ENCODE measurements at regions not wholly inside any gene's neighbourhood (a gene's known extent, or its start where the extent isn't known, plus 50 kb on each side); places are given as distances from the start of the nearest gene placed in this dataset.

DNA sequence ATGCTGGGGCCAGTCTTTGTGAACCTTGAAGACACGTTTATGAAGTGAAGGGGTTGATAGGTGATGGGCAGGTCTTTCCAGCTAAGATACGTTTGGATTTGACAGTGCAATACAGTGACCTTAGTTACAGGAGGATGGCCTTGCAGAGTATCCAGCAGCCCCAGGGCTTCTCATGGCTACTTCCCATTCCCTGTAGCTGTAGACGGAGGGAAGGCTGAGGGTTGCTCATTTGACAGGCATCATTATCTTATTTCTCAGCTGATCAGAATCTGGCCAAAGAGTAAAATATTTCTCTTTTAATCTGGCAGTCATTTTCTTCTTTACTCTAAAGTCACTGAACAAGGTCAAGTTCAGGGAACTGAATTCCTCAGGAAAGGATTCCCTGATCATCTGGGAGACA lies 85.1 kb upstream of the RMDN2 start:
- Mint-ChIP-seq H3K27me3 (ENCODE audit: unreplicated experiment) (no peaks in the 10 kb centered on the region), H3K9me3 (ENCODE audit: unreplicated experiment) (no peaks in the 10 kb centered on the region), H3K4me1 (ENCODE audit: unreplicated experiment) (peaks cover 10% of the 10 kb centered on the region), H3K4me3 (ENCODE audit: unreplicated experiment) (no peak overlapping the region), H3K36me3 (ENCODE audit: unreplicated experiment) (no peaks in the 10 kb centered on the region), H3K27ac (ENCODE audit: unreplicated experiment) (no peak overlapping the region)
- no peak for DNase-seq (ENCODE audit: extremely low spot score, unreplicated experiment)
- TF ChIP-seq, protein P1, sequence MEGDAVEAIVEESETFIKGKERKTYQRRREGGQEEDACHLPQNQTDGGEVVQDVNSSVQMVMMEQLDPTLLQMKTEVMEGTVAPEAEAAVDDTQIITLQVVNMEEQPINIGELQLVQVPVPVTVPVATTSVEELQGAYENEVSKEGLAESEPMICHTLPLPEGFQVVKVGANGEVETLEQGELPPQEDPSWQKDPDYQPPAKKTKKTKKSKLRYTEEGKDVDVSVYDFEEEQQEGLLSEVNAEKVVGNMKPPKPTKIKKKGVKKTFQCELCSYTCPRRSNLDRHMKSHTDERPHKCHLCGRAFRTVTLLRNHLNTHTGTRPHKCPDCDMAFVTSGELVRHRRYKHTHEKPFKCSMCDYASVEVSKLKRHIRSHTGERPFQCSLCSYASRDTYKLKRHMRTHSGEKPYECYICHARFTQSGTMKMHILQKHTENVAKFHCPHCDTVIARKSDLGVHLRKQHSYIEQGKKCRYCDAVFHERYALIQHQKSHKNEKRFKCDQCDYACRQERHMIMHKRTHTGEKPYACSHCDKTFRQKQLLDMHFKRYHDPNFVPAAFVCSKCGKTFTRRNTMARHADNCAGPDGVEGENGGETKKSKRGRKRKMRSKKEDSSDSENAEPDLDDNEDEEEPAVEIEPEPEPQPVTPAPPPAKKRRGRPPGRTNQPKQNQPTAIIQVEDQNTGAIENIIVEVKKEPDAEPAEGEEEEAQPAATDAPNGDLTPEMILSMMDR (IDR thresholded peaks at IDR 0.05) = no peak

DNA sequence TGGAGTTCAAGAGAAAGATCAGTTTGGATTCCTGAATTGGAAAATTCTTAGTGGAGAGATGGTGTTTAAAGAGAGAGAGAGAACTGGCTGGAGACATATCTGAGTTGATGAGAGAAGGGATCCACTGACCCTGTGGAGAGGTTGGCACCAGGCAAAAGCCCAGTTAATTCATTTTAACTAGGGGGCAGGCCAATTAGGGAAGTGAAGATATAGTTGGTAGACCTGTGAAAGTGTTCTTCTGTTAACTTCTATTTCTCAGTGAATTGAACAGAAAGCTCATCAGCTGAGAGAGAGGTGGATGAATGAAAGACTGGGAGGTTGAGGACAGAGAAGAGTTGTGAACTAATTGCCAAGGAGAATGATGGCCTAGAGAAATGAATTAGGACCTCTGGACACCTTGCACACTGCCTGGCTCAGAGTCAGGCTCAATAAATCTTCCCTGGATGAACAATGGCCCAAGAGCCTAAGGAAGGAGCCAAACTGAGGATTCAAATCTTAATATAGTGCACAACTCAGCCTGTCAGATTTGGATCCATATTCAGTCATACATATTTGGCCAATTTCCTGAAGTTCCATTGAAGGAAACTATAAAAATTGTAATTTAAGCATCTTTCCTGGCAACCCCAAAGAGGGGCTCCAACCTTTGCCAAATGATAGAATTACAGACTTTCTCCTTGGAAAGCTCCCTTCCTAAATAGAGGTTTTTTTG lies 82.2 kb upstream of the RMDN2 start:
- Mint-ChIP-seq H3K36me3 (ENCODE audit: unreplicated experiment) (no peaks in the 10 kb centered on the region), H3K27ac (ENCODE audit: unreplicated experiment) (no peak overlapping the region), H3K27me3 (ENCODE audit: unreplicated experiment) (no peaks in the 10 kb centered on the region), H3K4me1 (ENCODE audit: unreplicated experiment) (peaks cover 10% of the 10 kb centered on the region), H3K4me3 (ENCODE audit: unreplicated experiment) (no peak overlapping the region), H3K9me3 (ENCODE audit: unreplicated experiment) (no peaks in the 10 kb centered on the region)
- DNase-seq (ENCODE audit: extremely low spot score, unreplicated experiment) = no peak
- TF ChIP-seq, protein P1 (IDR thresholded peaks at IDR 0.05) = no peak

DNA sequence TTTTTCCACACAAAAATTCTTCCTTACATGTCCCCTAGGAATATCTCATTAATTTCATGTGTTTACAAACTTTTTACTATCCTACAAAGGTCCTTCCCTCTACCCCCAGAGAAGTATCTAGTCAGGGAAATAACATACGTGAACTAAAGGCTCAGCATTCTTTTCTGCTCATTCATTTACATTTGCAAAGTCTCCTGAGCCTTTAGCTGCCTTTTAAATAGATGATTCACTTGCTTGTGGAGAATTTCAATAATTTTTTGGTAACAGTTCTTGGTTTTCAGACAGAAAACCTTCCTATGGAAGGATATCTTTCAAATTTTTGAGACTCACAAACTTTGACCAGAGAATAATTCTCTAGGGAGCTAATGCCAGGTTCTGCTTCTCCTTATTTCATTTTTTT lies 81.5 kb upstream of the RMDN2 start:
- no peak overlapping the region for H3K4me3 Mint-ChIP-seq (ENCODE audit: unreplicated experiment)
- no peaks in the 10 kb centered on the region for H3K9me3 Mint-ChIP-seq (ENCODE audit: unreplicated experiment)

DNA sequence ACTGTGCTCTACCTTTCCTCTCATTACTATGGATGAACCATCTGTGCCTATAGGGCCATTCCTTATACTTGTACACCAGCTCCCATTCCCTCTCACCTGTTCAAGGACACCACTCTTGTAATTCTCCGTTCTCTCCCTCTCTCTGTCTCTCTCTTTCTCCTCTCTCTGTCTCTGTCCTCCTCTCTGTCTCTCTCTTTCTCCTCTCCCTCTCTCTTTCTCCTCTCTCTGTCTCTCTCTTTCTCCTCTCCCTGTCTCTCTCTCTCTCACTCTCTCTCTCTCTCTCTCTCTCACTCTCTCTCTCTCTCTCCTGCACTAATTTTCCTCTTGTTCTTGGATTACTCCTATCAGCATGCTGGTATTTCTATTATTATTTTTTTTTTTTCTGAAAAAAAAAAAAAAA lies 78.9 kb upstream of the RMDN2 start:
- H3K4me1 Mint-ChIP-seq (ENCODE audit: unreplicated experiment) = peaks cover 7% of the 10 kb centered on the region
- no peaks in the 10 kb centered on the region for H3K9me3 Mint-ChIP-seq (ENCODE audit: unreplicated experiment)
- DNase-seq (ENCODE audit: extremely low spot score, unreplicated experiment) = no peak
- no peak overlapping the region for H3K27ac Mint-ChIP-seq (ENCODE audit: unreplicated experiment)
- no peaks in the 10 kb centered on the region for H3K36me3 Mint-ChIP-seq (ENCODE audit: unreplicated experiment)
- H3K27me3 Mint-ChIP-seq (ENCODE audit: unreplicated experiment) = no peaks in the 10 kb centered on the region
- TF ChIP-seq, protein P1 (IDR thresholded peaks at IDR 0.05) = no peak
- H3K4me3 Mint-ChIP-seq (ENCODE audit: unreplicated experiment) = no peak overlapping the region

More for the DNA sequence above, 81.5 kb upstream of the RMDN2 start:
- Mint-ChIP-seq H3K27ac (ENCODE audit: unreplicated experiment) (no peak overlapping the region), H3K27me3 (ENCODE audit: unreplicated experiment) (no peaks in the 10 kb centered on the region), H3K4me1 (ENCODE audit: unreplicated experiment) (peaks cover 10% of the 10 kb centered on the region), H3K36me3 (ENCODE audit: unreplicated experiment) (no peaks in the 10 kb centered on the region)
- TF ChIP-seq, protein P1 (IDR thresholded peaks at IDR 0.05) = no peak
- DNase-seq (ENCODE audit: extremely low spot score, unreplicated experiment) = no peak

DNA sequence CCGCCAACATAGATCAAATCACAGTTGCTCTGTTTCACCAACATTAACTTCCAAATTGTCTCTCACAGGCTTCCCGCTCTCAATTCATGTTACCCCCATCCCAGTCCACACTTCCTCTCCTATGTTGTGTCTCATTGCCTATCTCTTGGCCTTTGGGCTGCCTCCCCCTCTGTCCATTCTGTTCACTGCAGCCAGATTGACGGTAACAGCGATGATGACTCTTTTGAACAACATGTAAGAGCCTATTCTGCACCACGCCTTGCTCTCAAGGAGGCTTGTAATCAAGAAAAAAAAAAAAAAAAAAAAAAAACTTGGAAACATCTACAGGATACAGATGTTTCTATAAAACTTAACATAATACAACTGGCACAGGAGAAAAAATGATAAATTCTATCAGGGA lies 77.3 kb upstream of the RMDN2 start:
- TF ChIP-seq, protein P1 (IDR thresholded peaks at IDR 0.05) = no peak
- no peak for DNase-seq (ENCODE audit: extremely low spot score, unreplicated experiment)
- no peaks in the 10 kb centered on the region for H3K36me3 Mint-ChIP-seq (ENCODE audit: unreplicated experiment)
- no peaks in the 10 kb centered on the region for H3K27me3 Mint-ChIP-seq (ENCODE audit: unreplicated experiment)
- H3K4me1 Mint-ChIP-seq (ENCODE audit: unreplicated experiment) = peaks cover 15% of the 10 kb centered on the region
- no peaks in the 10 kb centered on the region for H3K9me3 Mint-ChIP-seq (ENCODE audit: unreplicated experiment)
- no peak overlapping the region for H3K27ac Mint-ChIP-seq (ENCODE audit: unreplicated experiment)
- H3K4me3 Mint-ChIP-seq (ENCODE audit: unreplicated experiment) = no peak overlapping the region
